HEK293T (cell line): ENCODE measurements at regions not wholly inside any gene's neighbourhood (a gene's known extent, or its start where the extent isn't known, plus 50 kb on each side); places are given as distances from the start of the nearest gene placed in this dataset.

Experiments
- CTCF ChIA-PET: fragments of 350-600 bp; formaldehyde crosslinking; extraction: SDS; loops from one replicate; lab custom pipeline; 2021; ENCODE audit warnings: antibody characterized with exemption, inconsistent platforms; lab: Yijun Ruan, JAX
- POLR2A ChIA-PET: fragments of 350-600 bp; formaldehyde crosslinking; extraction: SDS; loops from one replicate; lab custom pipeline; 2020; ENCODE audit warnings: antibody characterized with exemption, inconsistent platforms; lab: Yijun Ruan, JAX
- DNase-seq: peaks from one replicate; pipeline ENCODE4 v3.0.0; 2012; ENCODE audit warnings: mixed read lengths; ENCODE audit errors: extremely low spot score
- ARNT ChIP-seq: fragments of 450-650 bp; IDR thresholded peaks from 2 replicates; pipeline ENCODE4 v1.6.1; 2017; ENCODE audit warnings: mild to moderate bottlenecking
- BHLHE40 ChIP-seq: fragments of 450-650 bp; IDR thresholded peaks from 2 replicates; pipeline ENCODE4 v1.6.1; 2016; ENCODE audit warnings: mild to moderate bottlenecking, moderate library complexity, borderline replicate concordance
- CTBP1 ChIP-seq: fragments of 450-650 bp; IDR thresholded peaks from 2 replicates; pipeline ENCODE4 v1.6.1; 2016; ENCODE audit warnings: borderline replicate concordance
- ELF4 ChIP-seq: fragments of 450-650 bp; IDR thresholded peaks from 2 replicates; pipeline ENCODE4 v1.6.1; 2017; ENCODE audit warnings: antibody characterized with exemption
- FOXA1 ChIP-seq: fragments of 450-650 bp; IDR thresholded peaks from 2 replicates; pipeline ENCODE4 v1.6.1; 2016; ENCODE audit warnings: mild to moderate bottlenecking
- FOXK2 ChIP-seq: fragments of 450-650 bp; IDR thresholded peaks from 2 replicates; pipeline ENCODE4 v1.6.1; 2016; ENCODE audit warnings: mild to moderate bottlenecking
- FOXM1 ChIP-seq: fragments of 450-650 bp; IDR thresholded peaks from 2 replicates; pipeline ENCODE4 v1.6.1; 2017; ENCODE audit warnings: mild to moderate bottlenecking, borderline replicate concordance
- HDGF ChIP-seq: fragments of 450-650 bp; IDR thresholded peaks from 2 replicates; pipeline ENCODE4 v1.6.1; 2017; ENCODE audit warnings: antibody characterized with exemption, borderline replicate concordance
- L3MBTL2 ChIP-seq: fragments of 450-650 bp; conservative IDR thresholded peaks from 2 replicates; pipeline ENCODE4 v1.6.1; 2016; ENCODE audit warnings: mild to moderate bottlenecking
- LEF1 ChIP-seq: fragments of 450-650 bp; IDR thresholded peaks from 2 replicates; pipeline ENCODE4 v1.6.1; 2017; ENCODE audit warnings: mild to moderate bottlenecking, borderline replicate concordance
- NFRKB ChIP-seq: fragments of 450-650 bp; IDR thresholded peaks from 2 replicates; pipeline ENCODE4 v1.6.1; 2016; ENCODE audit warnings: mild to moderate bottlenecking, moderate library complexity
- PKNOX1 ChIP-seq: fragments of 450-650 bp; IDR thresholded peaks from 2 replicates; pipeline ENCODE4 v1.6.1; 2016
- SP1 ChIP-seq: fragments of 450-650 bp; IDR thresholded peaks from 2 replicates; pipeline ENCODE4 v1.6.1; 2017
- SUZ12 ChIP-seq: fragments of 450-650 bp; IDR thresholded peaks from 2 replicates; pipeline ENCODE4 v1.6.1; 2016; ENCODE audit warnings: mild to moderate bottlenecking
- TARDBP ChIP-seq: fragments of 450-650 bp; IDR thresholded peaks from 2 replicates; pipeline ENCODE4 v1.6.1; 2016
- ZNF384 ChIP-seq: fragments of 450-650 bp; IDR thresholded peaks from 2 replicates; pipeline ENCODE4 v1.6.1; 2016

- TF ChIP-seq L3MBTL2 = no peak
- CTCF ChIA-PET = no interaction called here
- POLR2A ChIA-PET = no interaction called here
- no peak for DNase-seq
Observed at GRCh38 chr10:94065787-94066186, 72.1 kb downstream of the PLCE1 start.

- TF ChIP-seq BHLHE40 = no peak
- TF ChIP-seq SP1 = no peak
- no peak for TF ChIP-seq FOXM1
- no peak for TF ChIP-seq PKNOX1
- no peak for TF ChIP-seq LEF1
- TF ChIP-seq SUZ12 = no peak
- TF ChIP-seq ZNF384 = no peak
- TF ChIP-seq FOXA1 = no peak
- TF ChIP-seq ARNT = no peak
- ChIA-PET CTCF (no interaction called here), POLR2A (no interaction called here)
- peak; percentile 54 for DNase-seq
Observed at GRCh38 chr10:94066411-94066810, 72.7 kb downstream of the PLCE1 start.

GRCh38 chr10:94069884-94070283 is 76.2 kb downstream of the PLCE1 start:
- no peak for TF ChIP-seq FOXM1
- no peak for TF ChIP-seq NFRKB
- TF ChIP-seq HDGF = no peak
- CTCF ChIA-PET = no interaction called here
- peak; percentile 36 for DNase-seq
- POLR2A ChIA-PET = no interaction called here

- no peak for DNase-seq
- no peak for TF ChIP-seq PKNOX1
- no peak for TF ChIP-seq FOXM1
- no peak for TF ChIP-seq FOXA1
- no peak for TF ChIP-seq SP1
- TF ChIP-seq ZNF384 = no peak
- TF ChIP-seq TARDBP = no peak
- no peak for TF ChIP-seq BHLHE40
- TF ChIP-seq LEF1 = no peak
- no peak for TF ChIP-seq HDGF
- no peak for TF ChIP-seq FOXK2
- TF ChIP-seq SUZ12 = no peak
- POLR2A ChIA-PET = no interaction called here
- CTCF ChIA-PET = no interaction called here
Observed at GRCh38 chr10:94074462-94074861, 80.7 kb downstream of the PLCE1 start.

GRCh38 chr10:94075506-94075905 is 81.8 kb downstream of the PLCE1 start:
- DNase-seq = no peak
- CTCF ChIA-PET = no interaction called here
- TF ChIP-seq FOXK2 = no peak
- no peak for TF ChIP-seq BHLHE40
- TF ChIP-seq TARDBP = no peak
- TF ChIP-seq ARNT = no peak
- TF ChIP-seq PKNOX1 = no peak
- TF ChIP-seq LEF1 = no peak
- no peak for TF ChIP-seq NFRKB
- no peak for TF ChIP-seq HDGF
- TF ChIP-seq L3MBTL2 = no peak
- POLR2A ChIA-PET = no interaction called here

GRCh38 chr10:94076325-94076841 is 82.7 kb downstream of the PLCE1 start:
- peak; percentile 42 for DNase-seq
- ChIA-PET CTCF (interaction anchor here (1.0 kb wide), 1 partner anchor 10 kb away, joined by 4 read pairs; no protein-coding TSS in a partner anchor), POLR2A (no interaction called here)
- TF ChIP-seq FOXK2 (no peak), PKNOX1 (peak; percentile 57)

GRCh38 chr10:94077042-94077441 is 83.3 kb downstream of the PLCE1 start:
- POLR2A ChIA-PET = no interaction called here
- CTCF ChIA-PET = interaction anchor here (1.0 kb wide), 1 partner anchor 9 kb away, joined by 4 read pairs; no protein-coding TSS in a partner anchor

GRCh38 chr10:94080108-94080507 is 86.4 kb downstream of the PLCE1 start:
- POLR2A ChIA-PET = no interaction called here
- no peak for DNase-seq
- CTCF ChIA-PET = no interaction called here
- TF ChIP-seq ZNF384 (no peak), CTBP1 (no peak), ELF4 (no peak), FOXM1 (no peak), TARDBP (no peak), LEF1 (no peak), L3MBTL2 (no peak), ARNT (no peak), PKNOX1 (no peak), SUZ12 (no peak), HDGF (no peak)

More at GRCh38 chr10:94077042-94077441, 83.3 kb downstream of the PLCE1 start:
- DNase-seq = no peak
- no peak for TF ChIP-seq FOXM1
